GM23248 (cell line): ENCODE measurements at regions not wholly inside any gene's neighbourhood (a gene's known extent, or its start where the extent isn't known, plus 50 kb on each side); places are given as distances from the start of the nearest gene placed in this dataset.

Experiments used
- EZH2 ChIP-seq: fragments of 200-600 bp; sonication (generic); IDR thresholded peaks from 2 replicates; pipeline ENCODE4 v1.6.1; 2018; ENCODE audit warnings: antibody characterized with exemption, mild to moderate bottlenecking; ENCODE audit not compliant: insufficient read depth, poor library complexity, severe bottlenecking
- EZH2phosphoT487 ChIP-seq: fragments of 200-600 bp; sonication (generic); IDR thresholded peaks from 2 replicates; pipeline ENCODE4 v1.6.1; 2018; ENCODE audit warnings: antibody characterized with exemption, moderate library complexity, mild to moderate bottlenecking, low read depth; ENCODE audit not compliant: insufficient read depth

- no peak for TF ChIP-seq EZH2
- no peak for TF ChIP-seq EZH2phosphoT487
These were observed 594.9 kb upstream of the CFAP20DC start for GRCh38 chr3:59644479-59645402.
